ENCODE measurements at regions not wholly inside any gene's neighbourhood (a gene's known extent, or its start where the extent isn't known, plus 50 kb on each side); places are given as distances from the start of the nearest gene placed in this dataset.

- peaks cover 2% of the 10 kb centered on the region for H3K27me3 Mint-ChIP-seq
- ATAC-seq (no peak), DNase-seq (no peak)
- intact Hi-C loops (cut with micrococcal nuclease): no loop called here
- ChIA-PET CTCF (no interaction called here), POLR2A (no interaction called here)
- no peaks in the 10 kb centered on the region for H3K4me1 Mint-ChIP-seq (ENCODE audit: low read depth)
- H3K9me3 Mint-ChIP-seq: no peaks in the 10 kb centered on the region
- H3K36me3 Mint-ChIP-seq (ENCODE audit: low read depth): no peaks in the 10 kb centered on the region
- no peak for TF ChIP-seq CTCF (IDR thresholded peaks at IDR 0.05)
- no peak overlapping the region for H3K4me3 Mint-ChIP-seq
- H3K27ac Mint-ChIP-seq: no peak overlapping the region
Measured at GRCh38 chr2:20528713-20529112, 81.8 kb downstream of the RHOB start.

- Mint-ChIP-seq H3K36me3 (ENCODE audit: low read depth) (no peaks in the 10 kb centered on the region), H3K27me3 (peaks cover 3% of the 10 kb centered on the region), H3K9me3 (no peaks in the 10 kb centered on the region), H3K27ac (no peak overlapping the region), H3K4me1 (ENCODE audit: low read depth) (no peaks in the 10 kb centered on the region), H3K4me3 (no peak overlapping the region)
- ChIA-PET POLR2A (no interaction called here), CTCF (no interaction called here)
- no peak for ATAC-seq
- intact Hi-C loops (cut with micrococcal nuclease): no loop called here
- no peak for DNase-seq
- TF ChIP-seq CTCF (IDR thresholded peaks at IDR 0.05): no peak
Measured at GRCh38 chr2:20530520-20530919, 83.6 kb downstream of the RHOB start.

DNA sequence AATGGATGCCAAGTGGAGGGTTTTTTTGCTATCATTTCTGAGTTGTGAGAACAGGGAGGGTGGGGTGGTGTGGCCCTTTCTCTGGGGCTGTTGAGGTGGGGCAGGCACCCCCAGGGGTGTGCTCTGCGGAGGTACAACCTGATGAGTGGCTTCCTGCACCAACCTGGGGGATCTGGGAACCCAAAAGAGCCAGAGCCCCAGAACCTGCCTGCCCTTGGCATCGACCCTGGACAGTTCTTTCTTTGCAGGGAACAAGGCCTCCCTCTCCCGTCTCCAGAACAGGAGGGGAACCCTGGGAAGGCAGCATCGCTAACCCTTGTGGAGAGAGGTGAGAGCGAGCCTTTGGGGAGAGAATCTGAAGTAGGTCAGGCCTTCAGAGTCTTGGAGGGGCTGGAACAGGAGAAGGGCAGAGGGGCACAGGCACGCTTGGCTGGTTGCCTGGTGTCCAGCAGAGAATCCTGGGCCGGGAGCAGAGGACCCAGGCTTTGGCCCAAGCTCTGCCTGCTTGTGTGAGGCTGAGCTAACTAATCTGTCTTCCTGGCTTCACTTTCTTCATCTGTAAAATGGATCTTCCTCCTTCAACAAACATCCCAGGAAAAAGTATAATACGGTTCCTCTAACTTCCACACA lies 84.9 kb downstream of the RHOB start:
- ChIA-PET POLR2A (no interaction called here), CTCF (no interaction called here)
- H3K27me3 Mint-ChIP-seq: peaks cover 3% of the 10 kb centered on the region
- intact Hi-C loops (cut with micrococcal nuclease): no loop called here
- H3K36me3 Mint-ChIP-seq (ENCODE audit: low read depth): no peaks in the 10 kb centered on the region
- no peaks in the 10 kb centered on the region for H3K9me3 Mint-ChIP-seq
- H3K4me3 Mint-ChIP-seq: no peak overlapping the region
- TF ChIP-seq CTCF (IDR thresholded peaks at IDR 0.05): no peak
- H3K4me1 Mint-ChIP-seq (ENCODE audit: low read depth): no peaks in the 10 kb centered on the region
- no peak for DNase-seq
- no peak overlapping the region for H3K27ac Mint-ChIP-seq
- no peak for ATAC-seq

- H3K4me1 Mint-ChIP-seq (ENCODE audit: low read depth): no peaks in the 10 kb centered on the region
- POLR2A ChIA-PET: no interaction called here
- no peaks in the 10 kb centered on the region for H3K36me3 Mint-ChIP-seq (ENCODE audit: low read depth)
- no peaks in the 10 kb centered on the region for H3K9me3 Mint-ChIP-seq
- no peak overlapping the region for H3K27ac Mint-ChIP-seq
- peaks cover 3% of the 10 kb centered on the region for H3K27me3 Mint-ChIP-seq
- no peak for ATAC-seq
- no peak overlapping the region for H3K4me3 Mint-ChIP-seq
- intact Hi-C loops (cut with micrococcal nuclease): no loop called here
- no peak for TF ChIP-seq CTCF (IDR thresholded peaks at IDR 0.05)
- CTCF ChIA-PET: interaction anchor here (1.0 kb wide), 1 partner anchor 121 kb away, joined by 3 read pairs; no protein-coding TSS in a partner anchor
- DNase-seq: no peak
Measured at GRCh38 chr2:20532634-20533437, 86.0 kb downstream of the RHOB start.

GRCh38 chr2:20533993-20534622 lies 87.2 kb downstream of the RHOB start:
- CTCF ChIA-PET: interaction anchor here (1.0 kb wide), 1 partner anchor 122 kb away, joined by 3 read pairs; no protein-coding TSS in a partner anchor
- no peak overlapping the region for H3K4me3 Mint-ChIP-seq
- POLR2A ChIA-PET: no interaction called here
- ATAC-seq: no peak
- H3K27ac Mint-ChIP-seq: no peak overlapping the region
- no peaks in the 10 kb centered on the region for H3K9me3 Mint-ChIP-seq
- intact Hi-C loops (cut with micrococcal nuclease): no loop called here
- TF ChIP-seq CTCF (IDR thresholded peaks at IDR 0.05): no peak
- no peaks in the 10 kb centered on the region for H3K4me1 Mint-ChIP-seq (ENCODE audit: low read depth)
- no peak for DNase-seq
- H3K36me3 Mint-ChIP-seq (ENCODE audit: low read depth): no peaks in the 10 kb centered on the region
- H3K27me3 Mint-ChIP-seq: peaks cover 3% of the 10 kb centered on the region
